ENCODE measurements at regions not wholly inside any gene's neighbourhood (a gene's known extent, or its start where the extent isn't known, plus 50 kb on each side); places are given as distances from the start of the nearest gene placed in this dataset.

DNA sequence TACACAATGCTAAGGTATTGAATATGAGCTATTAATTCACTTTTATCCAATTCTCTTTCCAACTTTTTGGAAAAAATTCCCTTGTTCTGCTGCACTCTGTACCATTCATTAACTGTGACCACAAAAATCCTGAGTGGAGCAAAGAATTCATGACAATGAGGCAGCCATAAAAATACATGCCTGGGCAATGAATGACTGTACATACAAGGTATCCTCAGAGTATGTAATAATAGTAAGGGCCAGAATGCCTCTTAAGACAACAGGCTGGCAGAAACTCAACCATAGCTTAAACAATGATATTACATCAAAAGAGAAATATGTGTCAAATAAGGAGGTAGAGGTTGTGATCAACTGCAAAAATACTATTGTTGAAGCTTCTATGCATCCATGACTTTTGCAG, 74.7 kb upstream of the CA10 start:
- no peak for DNase-seq (ENCODE audit: low read depth)

DNA sequence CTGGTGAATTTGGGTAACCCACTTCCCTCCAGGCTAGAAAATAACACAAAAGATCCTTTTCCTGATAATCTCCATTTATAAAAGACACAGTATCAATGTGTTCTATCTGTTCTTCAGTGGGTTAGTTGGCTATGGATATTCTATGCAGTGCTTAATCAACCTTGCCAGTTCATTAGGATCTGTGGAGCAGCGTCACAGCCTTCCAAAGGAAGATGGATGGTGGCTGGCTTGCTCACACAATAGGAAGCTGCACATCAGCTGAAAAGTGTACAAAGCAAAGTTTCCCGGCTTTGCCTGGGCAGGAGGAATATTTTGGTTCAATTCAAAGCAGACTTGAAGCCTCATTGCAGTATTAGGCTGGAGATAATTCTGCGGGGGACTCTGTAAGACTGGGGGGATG, 70.3 kb upstream of the CA10 start:
- DNase-seq (ENCODE audit: low read depth), result no peak

DNA sequence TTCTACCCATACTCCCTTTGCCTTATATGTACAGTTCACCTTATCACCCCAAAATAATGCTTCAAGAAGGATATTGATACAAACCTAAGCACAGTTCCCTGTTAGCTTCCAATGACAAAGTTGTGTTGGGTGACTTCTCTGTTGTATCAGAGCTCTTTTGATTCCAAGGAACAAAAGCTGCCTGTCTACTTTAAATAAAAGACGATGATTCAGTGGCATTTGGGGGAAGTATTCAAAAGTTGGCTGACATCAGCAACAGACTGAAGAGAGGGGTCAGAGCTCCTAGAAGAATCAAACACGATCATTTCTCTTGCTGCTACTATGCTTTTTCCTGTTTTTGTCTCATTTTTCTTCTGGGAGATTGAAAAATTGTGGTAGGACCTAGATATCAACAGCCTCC, 69.4 kb upstream of the CA10 start:
- no peak for DNase-seq (ENCODE audit: low read depth)

DNA sequence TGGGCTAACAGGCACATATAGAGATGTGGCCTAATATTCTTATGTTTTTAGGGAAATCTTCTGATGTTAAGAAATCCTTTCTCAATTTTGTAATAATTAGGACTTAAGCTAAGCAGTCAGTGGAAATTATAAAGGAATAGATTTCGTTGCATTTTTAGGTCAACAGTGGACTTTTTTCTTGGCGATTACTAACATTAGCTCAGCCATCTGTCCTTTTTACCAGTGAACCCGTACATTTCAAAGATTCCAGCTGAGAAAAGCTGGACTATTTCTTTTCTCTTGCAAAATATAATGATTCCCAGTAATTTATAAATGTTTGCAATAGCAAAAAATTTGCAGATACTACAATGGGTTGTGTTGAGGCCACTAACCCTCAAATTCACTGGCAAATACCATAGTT, 54.9 kb upstream of the CA10 start:
- no peak for DNase-seq (ENCODE audit: low read depth)

DNA sequence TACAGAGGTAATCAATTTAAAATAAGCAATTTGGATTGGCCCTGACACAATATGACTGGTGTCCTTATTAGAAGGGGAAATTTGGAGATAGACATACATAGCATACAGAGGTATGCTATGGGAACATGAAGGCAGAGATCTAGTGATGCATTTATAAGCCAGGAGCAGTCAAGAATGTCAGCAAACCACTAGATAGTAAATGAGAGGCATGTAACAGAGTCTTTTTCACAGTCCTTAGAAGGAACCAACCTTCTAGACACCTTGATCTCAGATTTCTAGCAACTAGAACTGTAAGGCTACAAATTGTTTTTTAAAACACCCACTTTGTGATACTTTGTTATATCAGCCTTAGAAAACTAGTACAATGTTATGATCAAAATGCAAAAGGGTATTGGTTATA, 54.3 kb upstream of the CA10 start:
- DNase-seq (ENCODE audit: low read depth), result no peak

DNA sequence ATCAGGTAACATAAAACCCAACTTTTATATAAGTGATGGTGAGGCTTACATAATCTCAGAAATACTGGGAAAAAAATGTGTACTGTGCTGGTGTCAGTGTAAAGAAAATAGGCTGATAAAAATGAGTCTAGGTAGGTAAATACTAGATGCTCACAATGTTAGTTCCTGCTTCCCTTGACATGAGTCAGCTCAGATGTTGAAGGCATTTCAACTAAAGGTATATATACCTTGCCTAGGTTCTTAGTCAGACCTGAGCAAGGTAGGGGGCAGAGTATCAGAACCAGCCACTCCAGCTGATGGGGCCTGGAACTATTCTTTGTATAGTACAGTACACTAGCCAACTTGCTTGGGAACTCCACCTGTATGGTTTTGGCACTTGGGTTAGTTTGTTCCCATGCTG, 51.0 kb upstream of the CA10 start:
- DNase-seq (ENCODE audit: low read depth), result no peak
